ENCODE measurements at regions not wholly inside any gene's neighbourhood (a gene's known extent, or its start where the extent isn't known, plus 50 kb on each side); places are given as distances from the start of the nearest gene placed in this dataset.

GRCh38 chr7:84583331-84583730 lies 388.7 kb upstream of the SEMA3A start:
- H3K9me3 Mint-ChIP-seq, result no peaks in the 10 kb centered on the region
- no peaks in the 10 kb centered on the region for H3K4me1 Mint-ChIP-seq (ENCODE audit: low read depth)
- no peak overlapping the region for H3K4me3 Mint-ChIP-seq
- no peak overlapping the region for H3K27ac Mint-ChIP-seq
- H3K36me3 Mint-ChIP-seq (ENCODE audit: low read depth), result no peaks in the 10 kb centered on the region
- no peaks in the 10 kb centered on the region for H3K27me3 Mint-ChIP-seq

DNA sequence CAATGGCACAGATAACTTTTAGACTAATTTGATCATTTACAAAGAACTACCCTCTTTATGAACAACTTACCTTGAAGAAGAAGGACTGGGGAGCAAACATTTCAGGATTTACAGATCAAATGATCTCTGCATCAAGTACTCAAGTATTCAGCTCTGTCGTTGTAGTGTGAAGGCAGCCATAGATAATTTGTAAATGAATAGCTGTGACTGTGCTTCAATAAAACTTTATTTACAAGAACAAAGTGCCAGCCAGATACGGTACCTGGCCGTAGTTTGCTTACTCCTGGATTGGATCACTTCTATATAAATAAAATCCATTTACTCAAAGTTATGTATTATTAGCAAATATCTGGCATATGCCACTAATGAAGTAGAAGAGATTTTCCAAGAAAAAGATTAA lies 388.2 kb upstream of the SEMA3A start:
- no peaks in the 10 kb centered on the region for H3K27me3 Mint-ChIP-seq
- no peaks in the 10 kb centered on the region for H3K9me3 Mint-ChIP-seq
- H3K36me3 Mint-ChIP-seq (ENCODE audit: low read depth), result no peaks in the 10 kb centered on the region
- H3K4me3 Mint-ChIP-seq, result no peak overlapping the region
- H3K27ac Mint-ChIP-seq, result no peak overlapping the region
- no peaks in the 10 kb centered on the region for H3K4me1 Mint-ChIP-seq (ENCODE audit: low read depth)

GRCh38 chr7:84578825-84579224 lies 384.2 kb upstream of the SEMA3A start:
- Mint-ChIP-seq H3K36me3 (ENCODE audit: low read depth) (no peaks in the 10 kb centered on the region), H3K27me3 (no peaks in the 10 kb centered on the region), H3K9me3 (no peaks in the 10 kb centered on the region), H3K27ac (no peak overlapping the region), H3K4me1 (ENCODE audit: low read depth) (no peaks in the 10 kb centered on the region), H3K4me3 (no peak overlapping the region)

- Mint-ChIP-seq H3K4me1 (ENCODE audit: low read depth) (no peaks in the 10 kb centered on the region), H3K36me3 (ENCODE audit: low read depth) (no peaks in the 10 kb centered on the region), H3K27ac (no peak overlapping the region), H3K27me3 (no peaks in the 10 kb centered on the region), H3K9me3 (no peaks in the 10 kb centered on the region), H3K4me3 (no peak overlapping the region)
Measured at GRCh38 chr7:84568781-84569180, 374.2 kb upstream of the SEMA3A start.

DNA sequence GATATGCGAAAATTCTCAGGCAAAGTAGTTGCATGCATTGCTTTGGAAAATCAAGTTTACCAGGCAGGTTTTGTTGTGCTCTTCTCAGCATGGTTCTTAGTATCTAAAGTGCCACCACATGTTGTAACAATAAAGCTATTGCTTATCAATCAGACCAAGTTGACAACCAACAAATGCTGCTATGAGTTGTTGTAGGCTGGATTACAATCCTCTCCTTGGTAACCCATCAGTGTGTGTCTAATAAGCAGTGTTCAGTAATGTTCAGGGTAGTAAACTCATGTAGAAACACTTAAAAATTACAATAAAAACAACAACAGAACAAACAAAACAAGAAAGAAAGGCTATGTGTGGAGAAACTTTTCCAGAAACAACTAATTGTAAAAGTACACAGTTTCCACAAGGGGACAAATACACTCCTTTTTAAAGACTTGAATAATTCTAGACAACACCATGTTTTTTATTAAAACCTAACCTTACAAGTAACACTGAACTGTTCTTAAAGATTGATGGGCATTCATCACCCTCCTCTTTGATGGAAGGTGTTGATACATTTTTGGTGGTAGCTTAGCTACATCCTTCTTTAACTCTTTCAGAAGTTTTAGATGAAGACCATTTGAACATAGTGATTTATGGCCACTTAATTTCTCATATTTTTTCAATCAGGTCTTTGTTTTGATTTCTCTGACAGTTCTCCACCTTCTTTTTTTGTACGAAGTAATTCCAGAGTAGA lies 370.9 kb upstream of the SEMA3A start:
- no peaks in the 10 kb centered on the region for H3K4me1 Mint-ChIP-seq (ENCODE audit: low read depth)
- no peaks in the 10 kb centered on the region for H3K36me3 Mint-ChIP-seq (ENCODE audit: low read depth)
- H3K27ac Mint-ChIP-seq, result no peak overlapping the region
- no peaks in the 10 kb centered on the region for H3K27me3 Mint-ChIP-seq
- no peaks in the 10 kb centered on the region for H3K9me3 Mint-ChIP-seq
- H3K4me3 Mint-ChIP-seq, result no peak overlapping the region

GRCh38 chr7:84553711-84554110 lies 359.1 kb upstream of the SEMA3A start:
- no peaks in the 10 kb centered on the region for H3K27me3 Mint-ChIP-seq
- peaks cover 15% of the 10 kb centered on the region for H3K9me3 Mint-ChIP-seq
- H3K27ac Mint-ChIP-seq, result no peak overlapping the region
- no peaks in the 10 kb centered on the region for H3K4me1 Mint-ChIP-seq (ENCODE audit: low read depth)
- no peak overlapping the region for H3K4me3 Mint-ChIP-seq
- no peaks in the 10 kb centered on the region for H3K36me3 Mint-ChIP-seq (ENCODE audit: low read depth)

- Mint-ChIP-seq H3K36me3 (ENCODE audit: low read depth) (no peaks in the 10 kb centered on the region), H3K4me1 (ENCODE audit: low read depth) (no peaks in the 10 kb centered on the region), H3K9me3 (no peaks in the 10 kb centered on the region), H3K27me3 (no peaks in the 10 kb centered on the region), H3K4me3 (no peak overlapping the region), H3K27ac (no peak overlapping the region)
Measured at GRCh38 chr7:84549409-84549808, 354.8 kb upstream of the SEMA3A start.

GRCh38 chr7:84548366-84549365 lies 354.1 kb upstream of the SEMA3A start:
- no peaks in the 10 kb centered on the region for H3K36me3 Mint-ChIP-seq (ENCODE audit: low read depth)

GRCh38 chr7:84547331-84547730 lies 352.7 kb upstream of the SEMA3A start:
- no peak overlapping the region for H3K4me3 Mint-ChIP-seq
- no peaks in the 10 kb centered on the region for H3K27me3 Mint-ChIP-seq
- no peak overlapping the region for H3K27ac Mint-ChIP-seq
- no peaks in the 10 kb centered on the region for H3K9me3 Mint-ChIP-seq
- no peaks in the 10 kb centered on the region for H3K4me1 Mint-ChIP-seq (ENCODE audit: low read depth)
- H3K36me3 Mint-ChIP-seq (ENCODE audit: low read depth), result no peaks in the 10 kb centered on the region

More at GRCh38 chr7:84548366-84549365, 354.1 kb upstream of the SEMA3A start:
- Mint-ChIP-seq H3K27me3 (no peaks in the 10 kb centered on the region), H3K9me3 (no peaks in the 10 kb centered on the region), H3K27ac (no peak overlapping the region), H3K4me3 (no peak overlapping the region), H3K4me1 (ENCODE audit: low read depth) (no peaks in the 10 kb centered on the region)

GRCh38 chr7:84546403-84546802 lies 351.8 kb upstream of the SEMA3A start:
- no peaks in the 10 kb centered on the region for H3K9me3 Mint-ChIP-seq
- no peaks in the 10 kb centered on the region for H3K27me3 Mint-ChIP-seq
- H3K36me3 Mint-ChIP-seq (ENCODE audit: low read depth), result no peaks in the 10 kb centered on the region
- no peaks in the 10 kb centered on the region for H3K4me1 Mint-ChIP-seq (ENCODE audit: low read depth)
- H3K27ac Mint-ChIP-seq, result no peak overlapping the region
- no peak overlapping the region for H3K4me3 Mint-ChIP-seq

DNA sequence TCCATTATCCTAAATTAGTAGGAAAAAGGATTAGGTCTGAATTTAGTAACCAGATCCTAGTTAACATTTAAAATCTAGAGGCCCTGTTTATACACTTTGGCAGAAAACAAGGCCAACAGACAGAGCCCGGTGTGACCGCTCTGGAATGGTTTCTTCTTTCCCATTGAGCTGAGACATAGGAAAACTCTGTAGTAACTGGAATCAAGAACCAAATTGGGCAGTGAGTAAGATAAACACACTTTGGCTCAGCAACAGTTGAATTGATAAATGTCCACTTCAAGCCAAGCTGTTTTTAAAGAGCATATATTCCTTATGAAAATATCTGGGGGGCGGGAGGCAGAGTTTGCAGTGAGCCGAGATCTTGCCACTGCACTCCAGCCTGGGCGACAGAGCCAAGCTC lies 343.7 kb upstream of the SEMA3A start:
- H3K27me3 Mint-ChIP-seq, result no peaks in the 10 kb centered on the region
- H3K27ac Mint-ChIP-seq, result no peak overlapping the region
- no peaks in the 10 kb centered on the region for H3K9me3 Mint-ChIP-seq
- no peaks in the 10 kb centered on the region for H3K4me1 Mint-ChIP-seq (ENCODE audit: low read depth)
- no peaks in the 10 kb centered on the region for H3K36me3 Mint-ChIP-seq (ENCODE audit: low read depth)
- H3K4me3 Mint-ChIP-seq, result no peak overlapping the region

- no peak overlapping the region for H3K4me3 Mint-ChIP-seq
- H3K36me3 Mint-ChIP-seq (ENCODE audit: low read depth), result no peaks in the 10 kb centered on the region
- H3K4me1 Mint-ChIP-seq (ENCODE audit: low read depth), result no peaks in the 10 kb centered on the region
- no peaks in the 10 kb centered on the region for H3K9me3 Mint-ChIP-seq
- H3K27ac Mint-ChIP-seq, result no peak overlapping the region
- H3K27me3 Mint-ChIP-seq, result no peaks in the 10 kb centered on the region
Measured at GRCh38 chr7:84536271-84536870, 341.8 kb upstream of the SEMA3A start.

DNA sequence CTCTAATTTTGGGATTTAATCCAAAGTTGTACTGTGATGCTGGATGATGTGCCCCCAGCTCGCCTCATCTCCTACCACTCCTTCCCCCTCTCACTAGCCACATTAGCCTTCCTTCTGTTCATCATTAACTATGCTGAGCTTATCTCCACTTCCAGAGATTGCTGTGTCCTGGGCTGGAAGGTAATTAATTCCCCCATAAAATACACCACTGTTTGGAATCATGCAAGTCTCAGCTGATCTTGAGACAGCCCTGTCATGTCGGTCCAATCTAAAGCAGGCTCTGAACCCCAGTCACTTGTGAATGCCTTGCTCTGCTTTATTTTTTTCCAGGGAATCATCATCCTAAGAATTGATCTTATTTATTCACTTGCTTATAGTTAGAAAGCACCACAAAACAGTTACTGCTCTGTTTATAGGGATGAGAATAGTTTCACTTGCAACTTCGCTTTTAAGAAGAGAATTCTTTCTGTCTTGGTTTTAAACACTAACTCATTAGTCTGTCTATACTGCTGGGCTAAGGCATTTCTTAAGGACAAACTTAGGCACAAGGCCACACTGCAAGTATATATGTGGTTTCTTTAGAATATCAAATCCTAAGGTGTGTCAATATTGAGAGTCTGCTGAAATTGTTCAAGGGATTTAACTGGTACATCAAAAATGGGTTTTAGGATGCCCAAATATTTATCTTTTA lies 341.1 kb upstream of the SEMA3A start:
- no peak overlapping the region for H3K27ac Mint-ChIP-seq
- no peaks in the 10 kb centered on the region for H3K9me3 Mint-ChIP-seq

DNA sequence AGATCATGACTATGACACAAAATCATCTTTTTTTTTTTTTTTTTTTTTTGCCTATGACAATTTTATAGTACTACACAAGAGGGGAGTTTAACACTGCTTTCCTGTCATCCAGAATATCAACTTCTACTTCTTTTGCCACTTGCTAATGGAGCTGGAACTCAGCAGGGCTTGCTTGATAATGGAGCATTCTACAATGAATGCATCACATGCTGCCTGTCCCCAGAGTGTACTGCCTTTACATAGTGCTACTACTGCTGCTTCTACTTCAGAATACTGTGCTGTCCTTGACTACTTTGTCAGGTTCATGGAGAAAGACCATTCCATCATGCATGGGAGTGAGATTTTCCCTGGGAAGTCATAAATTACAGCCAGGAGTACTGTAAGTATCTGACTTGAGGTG lies 338.6 kb upstream of the SEMA3A start:
- Mint-ChIP-seq H3K36me3 (ENCODE audit: low read depth) (no peaks in the 10 kb centered on the region), H3K27ac (no peak overlapping the region), H3K27me3 (no peaks in the 10 kb centered on the region), H3K4me1 (ENCODE audit: low read depth) (no peaks in the 10 kb centered on the region), H3K9me3 (no peaks in the 10 kb centered on the region), H3K4me3 (no peak overlapping the region)

More for the DNA sequence above, 341.1 kb upstream of the SEMA3A start:
- Mint-ChIP-seq H3K4me1 (ENCODE audit: low read depth) (no peaks in the 10 kb centered on the region), H3K27me3 (no peaks in the 10 kb centered on the region), H3K36me3 (ENCODE audit: low read depth) (no peaks in the 10 kb centered on the region), H3K4me3 (no peak overlapping the region)
